ENCODE measurements at regions not wholly inside any gene's neighbourhood (a gene's known extent, or its start where the extent isn't known, plus 50 kb on each side); places are given as distances from the start of the nearest gene placed in this dataset.

DNA sequence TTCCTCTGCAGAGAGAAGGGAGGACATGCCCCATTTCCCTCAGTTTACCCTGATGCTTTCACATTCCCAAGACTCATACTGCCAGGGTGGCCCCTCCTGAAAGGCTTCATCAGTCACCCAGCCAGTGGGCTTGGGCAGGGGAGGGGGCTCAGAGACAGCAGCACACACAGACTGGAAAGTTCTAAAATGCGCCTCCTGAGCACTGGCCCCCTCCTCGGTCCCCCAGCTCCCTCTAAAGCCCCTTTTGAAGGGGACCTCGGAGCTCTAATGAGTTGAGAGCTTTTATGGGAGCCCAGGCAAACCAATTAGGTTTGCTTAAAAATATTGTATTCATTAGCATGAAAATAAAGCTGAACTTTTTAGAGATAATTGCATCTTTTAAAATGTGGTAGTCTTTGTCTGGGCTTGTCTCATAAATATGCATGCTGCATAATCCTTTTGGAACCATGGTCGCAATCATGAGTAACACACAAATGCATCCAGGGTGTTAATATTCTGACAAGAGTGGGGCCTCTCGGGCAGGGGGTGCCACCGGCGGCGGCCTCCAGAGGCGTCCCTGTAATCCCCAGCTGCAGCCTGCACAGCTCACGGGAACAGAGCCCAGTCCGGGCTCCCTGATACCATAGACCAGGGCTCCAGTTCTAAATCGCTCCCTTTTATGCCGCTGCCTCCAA, 78.5 kb downstream of the RPLP1 start:
- no peak for DNase-seq

DNA sequence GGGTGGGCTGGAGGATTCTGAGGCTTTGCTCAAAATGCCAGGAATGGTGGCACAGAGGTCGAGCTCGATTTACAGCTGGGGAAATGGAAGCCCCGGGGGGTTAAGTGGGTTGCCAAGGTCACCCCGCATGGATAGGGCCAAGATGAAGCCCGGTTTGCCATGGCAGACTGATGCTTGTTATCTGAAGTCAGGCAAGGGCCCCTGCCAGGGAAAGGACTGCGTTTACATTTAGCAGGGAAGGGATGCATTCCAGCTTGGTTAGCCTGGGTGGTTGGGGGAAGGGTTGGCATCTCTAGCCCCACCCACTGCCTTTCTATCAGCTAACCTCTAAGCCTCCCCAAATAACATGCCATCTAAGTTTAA, 79.0 kb downstream of the RPLP1 start:
- DNase-seq = no peak

DNA sequence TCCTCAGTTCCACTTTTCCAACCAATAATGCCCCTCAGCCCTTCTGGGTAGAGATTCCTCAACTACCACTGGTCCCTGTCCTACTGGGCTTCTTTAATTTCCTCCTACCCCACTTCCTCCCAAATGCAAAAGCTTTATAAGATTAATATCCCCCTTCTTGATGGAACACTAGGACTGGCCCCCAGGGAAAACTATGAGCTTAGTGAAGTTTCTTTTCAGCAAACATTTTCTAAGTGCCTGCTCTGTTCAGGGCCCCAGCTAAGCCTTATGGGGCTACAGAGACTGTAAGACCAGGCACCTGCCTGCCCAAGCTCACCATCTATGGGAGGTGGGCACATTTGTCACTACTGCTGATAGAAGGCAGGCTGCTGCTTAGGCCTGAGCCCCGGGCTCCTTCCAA, 79.4 kb downstream of the RPLP1 start:
- no peak for DNase-seq

DNA sequence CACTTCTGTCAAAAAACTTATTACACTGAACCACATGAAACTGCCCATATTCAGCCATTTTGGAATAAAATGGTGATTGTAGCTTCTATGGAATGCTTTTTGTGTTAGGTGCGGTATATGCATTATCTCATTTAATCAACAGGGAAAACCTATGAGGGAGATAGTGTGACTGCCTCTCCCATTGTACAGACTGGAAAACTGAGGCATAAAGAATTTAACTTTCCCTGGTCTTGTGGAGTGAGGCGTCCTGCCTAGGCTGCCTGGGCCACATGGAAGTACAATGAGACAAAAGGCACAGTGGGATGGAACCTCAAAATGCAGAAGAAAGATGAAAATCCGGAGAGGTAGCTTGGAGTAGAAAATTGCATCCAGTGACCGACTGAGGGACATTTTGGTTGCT, 80.2 kb downstream of the RPLP1 start:
- no peak for DNase-seq

DNA sequence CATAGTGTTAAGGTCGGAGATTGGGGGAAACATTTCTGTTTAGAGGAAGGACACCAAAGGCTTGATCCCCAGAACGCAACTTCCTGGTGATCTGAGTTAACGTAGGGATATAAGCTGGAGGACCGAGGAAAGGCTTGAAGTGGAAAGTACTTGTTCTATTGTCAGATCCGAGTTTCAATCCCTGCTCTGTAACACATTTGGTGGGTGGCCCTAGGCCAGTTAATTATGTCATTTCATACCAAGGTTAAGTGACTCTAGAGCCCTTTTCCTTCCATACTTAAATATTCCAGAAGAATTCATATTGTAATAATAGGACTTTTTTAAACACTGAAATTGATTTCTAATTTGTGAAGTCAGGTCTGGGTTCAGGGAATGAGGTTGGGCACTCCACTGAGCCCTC, 80.9 kb downstream of the RPLP1 start:
- no peak for DNase-seq

DNA sequence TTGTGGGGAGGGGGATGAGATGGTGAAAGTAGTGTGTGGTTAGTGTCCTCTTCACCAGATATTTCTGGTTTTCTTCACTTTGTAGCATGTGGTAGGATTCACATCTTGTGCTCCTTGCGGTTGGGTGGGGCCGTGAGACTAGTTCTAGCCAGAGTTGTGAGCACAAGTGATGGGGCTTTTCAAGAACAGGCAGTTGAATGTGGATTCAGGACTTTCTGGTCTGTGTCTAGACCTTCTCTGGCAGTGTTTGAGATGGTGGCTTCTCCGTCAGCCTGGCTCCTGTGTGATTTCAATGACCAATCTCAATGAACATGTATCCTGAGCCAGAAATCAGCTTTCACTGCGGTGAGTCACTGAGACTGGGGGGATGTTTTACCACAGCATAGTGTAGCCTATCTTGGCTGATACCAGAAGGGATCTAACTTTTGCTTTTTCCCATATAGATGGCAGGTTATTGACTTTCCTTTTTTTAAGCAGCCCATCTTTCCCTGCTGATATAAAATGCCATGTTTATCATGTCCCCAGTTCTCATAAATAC, 82.6 kb downstream of the RPLP1 start:
- DNase-seq = no peak

DNA sequence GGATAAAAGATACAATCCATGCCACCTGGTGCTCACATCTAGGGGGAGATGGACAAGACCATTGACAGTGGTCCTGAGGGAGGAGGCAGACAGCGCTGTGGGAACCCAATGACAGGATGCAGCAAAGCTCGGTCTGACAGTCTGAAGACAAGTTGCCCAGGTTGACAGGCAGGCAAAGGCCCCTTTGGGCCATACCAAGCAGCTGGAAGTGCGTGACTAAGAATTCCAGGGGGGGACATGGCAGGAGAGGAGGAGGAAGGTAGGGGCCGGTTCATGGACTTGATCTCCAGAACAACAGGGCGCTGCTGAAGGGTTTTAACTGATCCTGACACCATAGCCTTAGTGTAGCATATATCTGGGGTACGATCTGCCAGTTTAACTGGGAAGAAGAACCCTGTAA, 83.4 kb downstream of the RPLP1 start:
- DNase-seq = no peak

DNA sequence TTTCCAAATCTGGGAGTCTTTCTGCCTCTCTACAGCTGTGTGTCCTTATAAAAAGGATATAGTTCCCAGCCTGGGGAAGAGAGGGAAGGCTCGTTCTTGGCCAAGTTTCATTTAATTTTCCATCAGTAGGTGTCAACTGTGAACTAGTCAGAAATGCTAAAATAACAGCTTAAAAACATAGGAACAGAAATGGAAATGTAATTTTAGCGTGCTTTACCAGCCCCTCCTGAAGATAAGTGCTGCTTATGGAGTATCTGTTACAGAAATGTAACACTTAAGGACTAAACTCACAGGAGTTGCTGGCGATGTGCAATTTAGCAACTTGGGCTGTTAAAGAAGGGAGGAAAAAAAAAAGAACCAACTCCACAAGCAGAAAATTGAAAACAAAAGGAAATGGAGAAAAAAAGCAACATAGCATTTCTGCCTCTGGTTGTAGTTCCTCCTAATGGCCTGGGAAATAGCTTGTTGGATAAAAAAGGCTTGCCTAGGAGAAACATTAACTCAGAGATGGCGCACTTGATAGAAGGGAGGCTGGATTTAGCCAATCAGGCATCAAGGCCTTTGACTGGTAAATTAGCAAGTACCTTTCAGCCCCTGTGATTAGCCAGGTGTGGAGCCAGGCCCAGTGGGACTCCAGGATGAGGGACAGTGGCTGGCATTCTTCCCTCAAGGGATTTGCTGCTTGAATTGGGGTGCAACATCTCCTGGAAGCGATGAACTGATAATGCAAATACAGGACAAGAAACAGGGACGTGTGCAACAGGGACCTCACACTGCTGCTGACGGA, 84.3 kb downstream of the RPLP1 start:
- DNase-seq = no peak

DNA sequence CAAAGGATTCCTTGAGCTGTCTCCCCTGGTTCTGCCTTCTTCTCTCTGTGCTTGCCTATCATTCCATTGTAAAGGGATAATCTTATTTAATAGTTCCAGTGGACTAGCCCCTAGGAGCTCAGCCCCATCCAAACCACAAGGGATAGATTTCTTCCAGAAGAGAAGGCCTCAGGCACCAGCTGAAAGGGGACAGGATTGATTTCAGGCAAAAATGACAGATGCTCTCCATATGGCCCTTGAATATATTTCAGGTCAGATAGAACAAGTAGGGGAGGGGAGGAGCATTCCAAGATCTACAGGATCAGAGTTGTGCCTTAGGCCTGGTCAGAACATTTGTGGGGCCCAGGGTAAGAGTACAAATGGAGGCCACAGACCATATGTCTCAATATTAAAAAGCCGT, 85.3 kb downstream of the RPLP1 start:
- no peak for DNase-seq

DNA sequence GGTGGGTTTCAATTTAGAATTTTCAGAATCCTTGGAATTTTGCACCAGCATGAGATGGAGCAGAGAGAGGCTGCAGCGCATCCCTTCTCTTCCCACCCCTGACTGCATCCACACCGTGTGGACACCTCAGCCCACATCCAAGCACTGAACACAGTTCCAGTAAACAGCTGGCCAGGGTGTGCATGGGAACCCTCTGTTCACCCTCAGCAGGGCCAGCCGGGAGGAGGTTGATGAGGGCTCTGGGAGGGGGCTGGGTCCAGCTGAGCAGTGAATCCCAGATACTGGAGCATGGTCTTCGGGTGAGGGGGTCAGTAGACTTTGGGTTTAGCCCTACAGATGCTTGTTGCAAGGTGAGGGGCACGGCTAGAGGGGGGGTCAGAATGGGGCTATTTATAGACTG, 85.8 kb downstream of the RPLP1 start:
- DNase-seq = no peak

DNA sequence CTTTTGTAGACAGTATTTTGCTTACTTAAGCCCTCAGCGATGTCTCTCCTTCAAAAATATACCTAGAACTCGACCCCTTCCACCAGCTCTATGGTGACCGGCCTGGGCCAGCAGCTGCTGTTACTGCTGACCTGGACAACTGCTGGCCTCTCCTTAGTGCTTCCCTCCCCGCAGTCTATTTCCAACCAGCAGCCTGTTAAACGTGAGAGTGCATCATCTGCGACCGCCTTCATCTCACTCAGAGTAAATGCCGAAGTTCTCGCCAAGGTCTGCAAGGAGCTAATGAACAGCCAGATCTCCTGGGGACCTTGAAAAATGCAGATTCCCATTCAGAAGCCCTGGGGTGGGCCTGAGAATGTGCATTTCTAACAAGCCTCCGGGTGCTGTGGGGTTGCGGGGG, 86.7 kb downstream of the RPLP1 start:
- no peak for DNase-seq

DNA sequence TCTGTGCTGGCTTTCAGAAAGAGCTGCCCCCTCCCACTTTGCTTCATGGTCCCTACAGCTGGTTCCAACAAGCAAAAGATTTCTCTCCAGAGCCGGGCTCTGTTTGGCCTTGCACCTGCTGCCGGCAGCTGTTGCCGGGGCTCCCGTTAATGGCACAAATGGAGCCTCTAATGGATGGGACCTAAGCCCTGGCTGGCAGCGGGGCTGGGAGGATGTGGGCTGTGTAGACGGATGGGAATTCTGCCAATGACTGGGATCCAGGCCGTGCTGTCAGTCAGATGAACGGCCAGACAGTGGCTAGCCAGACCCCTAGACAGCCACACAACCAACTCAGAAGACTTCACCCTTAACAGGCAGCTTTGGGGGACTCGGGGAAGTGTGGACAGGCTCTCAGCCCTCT, 88.0 kb downstream of the RPLP1 start:
- peak; percentile 66 for DNase-seq

DNA sequence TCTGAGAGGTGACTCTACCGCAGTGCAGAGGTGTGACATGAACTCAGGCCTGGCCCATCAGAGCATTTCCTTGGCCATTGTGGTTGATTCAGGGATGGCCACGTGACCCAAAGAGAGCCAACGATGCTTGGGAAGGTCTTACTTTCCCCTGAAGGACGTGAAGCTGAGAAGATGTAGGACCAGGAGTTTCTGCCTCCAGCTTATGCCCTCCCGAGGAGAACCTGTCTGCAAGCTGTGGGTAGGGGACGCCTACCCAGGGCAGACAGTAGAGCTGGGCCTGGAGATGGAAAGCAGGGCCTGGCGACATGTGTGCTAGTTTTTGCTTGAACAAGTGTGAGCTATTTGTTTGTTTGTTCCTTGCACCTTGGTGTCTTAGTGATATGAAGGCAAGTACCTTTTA, 89.4 kb downstream of the RPLP1 start:
- no peak for DNase-seq

DNA sequence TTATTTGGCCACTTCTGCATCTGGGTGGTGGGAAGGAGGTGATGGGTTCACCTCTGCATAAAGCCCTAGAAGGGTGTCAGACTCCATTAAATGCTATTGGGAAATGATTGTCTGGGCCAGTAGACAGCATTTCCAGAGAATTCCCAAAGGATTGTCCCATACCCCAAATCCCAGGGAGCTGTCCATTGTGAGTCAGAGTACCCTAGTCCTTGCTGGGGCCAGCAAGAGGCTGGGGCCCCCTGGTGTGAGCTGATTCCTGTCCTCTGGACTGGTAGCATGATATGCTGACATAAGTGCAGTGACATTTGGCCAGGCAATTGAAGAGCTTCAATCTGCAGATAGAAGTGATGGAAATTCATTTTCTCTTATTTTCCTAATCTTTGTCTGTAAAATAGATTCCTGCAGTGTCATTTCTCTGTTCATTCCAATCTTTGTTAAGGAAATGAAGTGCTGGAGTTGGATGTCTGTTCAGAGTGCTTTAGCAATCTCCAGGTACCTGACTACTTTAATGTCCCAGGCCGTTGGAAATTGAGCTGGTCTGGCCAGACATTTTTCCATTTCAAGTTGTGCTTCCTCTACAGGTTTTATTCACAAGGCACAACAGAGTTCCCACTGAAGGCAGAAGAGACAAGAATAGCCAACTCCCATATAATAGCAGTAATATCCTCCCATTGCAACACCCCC, 91.2 kb downstream of the RPLP1 start:
- no peak for DNase-seq

DNA sequence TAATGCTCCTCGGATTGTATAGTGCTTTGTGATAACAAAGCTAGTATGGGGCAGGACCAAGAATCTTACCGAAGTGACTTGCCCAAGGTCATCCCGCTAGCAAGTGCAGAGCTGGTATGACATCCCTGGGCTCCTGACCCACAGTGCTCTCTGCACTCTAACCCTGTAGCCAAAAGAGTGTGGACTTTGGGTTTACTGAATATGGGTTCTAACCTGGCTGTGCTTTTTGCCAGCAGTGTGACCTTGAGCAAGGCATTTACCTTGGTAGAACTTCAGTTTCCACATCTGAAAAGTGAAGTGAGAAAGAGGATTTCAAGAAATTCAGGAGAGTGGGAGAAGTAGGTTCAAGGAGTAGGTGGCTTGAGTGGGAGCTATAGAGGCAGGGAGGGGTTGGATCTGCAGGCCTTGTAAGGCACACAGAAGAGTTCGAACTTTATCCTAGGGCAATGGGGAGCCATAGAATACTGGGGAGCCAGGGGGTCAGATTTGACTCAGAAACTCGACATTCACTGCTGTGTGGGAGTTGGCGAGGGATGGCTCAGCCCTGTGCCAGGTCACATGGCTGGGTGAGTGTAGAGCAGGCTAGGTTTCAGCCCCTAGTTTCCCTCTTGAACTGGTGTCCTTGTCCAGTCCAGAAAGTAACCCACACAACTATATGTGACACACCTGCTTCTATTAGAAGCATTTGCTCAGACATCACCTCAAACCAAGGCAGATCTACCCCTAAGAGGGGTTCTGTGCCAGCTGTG, 91.9 kb downstream of the RPLP1 start:
- no peak for DNase-seq

DNA sequence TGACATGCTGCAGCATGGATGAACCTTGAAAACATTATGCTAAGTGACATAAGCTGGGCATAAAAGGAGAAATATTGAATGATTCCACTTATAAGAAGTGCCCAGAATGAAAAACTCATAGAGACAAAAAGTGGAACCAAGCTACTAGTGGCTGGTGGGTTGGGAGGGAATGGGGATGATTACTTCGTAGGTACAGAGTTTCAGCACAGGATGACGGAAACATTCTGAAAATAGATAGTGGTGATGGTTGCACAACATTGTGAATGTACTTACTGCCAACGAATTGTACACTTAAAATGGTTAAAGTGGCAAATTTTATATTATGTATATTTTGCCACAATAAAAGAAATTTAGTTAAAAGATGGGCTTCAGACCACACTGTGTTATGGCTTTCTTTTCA, 93.6 kb downstream of the RPLP1 start:
- no peak for DNase-seq

DNA sequence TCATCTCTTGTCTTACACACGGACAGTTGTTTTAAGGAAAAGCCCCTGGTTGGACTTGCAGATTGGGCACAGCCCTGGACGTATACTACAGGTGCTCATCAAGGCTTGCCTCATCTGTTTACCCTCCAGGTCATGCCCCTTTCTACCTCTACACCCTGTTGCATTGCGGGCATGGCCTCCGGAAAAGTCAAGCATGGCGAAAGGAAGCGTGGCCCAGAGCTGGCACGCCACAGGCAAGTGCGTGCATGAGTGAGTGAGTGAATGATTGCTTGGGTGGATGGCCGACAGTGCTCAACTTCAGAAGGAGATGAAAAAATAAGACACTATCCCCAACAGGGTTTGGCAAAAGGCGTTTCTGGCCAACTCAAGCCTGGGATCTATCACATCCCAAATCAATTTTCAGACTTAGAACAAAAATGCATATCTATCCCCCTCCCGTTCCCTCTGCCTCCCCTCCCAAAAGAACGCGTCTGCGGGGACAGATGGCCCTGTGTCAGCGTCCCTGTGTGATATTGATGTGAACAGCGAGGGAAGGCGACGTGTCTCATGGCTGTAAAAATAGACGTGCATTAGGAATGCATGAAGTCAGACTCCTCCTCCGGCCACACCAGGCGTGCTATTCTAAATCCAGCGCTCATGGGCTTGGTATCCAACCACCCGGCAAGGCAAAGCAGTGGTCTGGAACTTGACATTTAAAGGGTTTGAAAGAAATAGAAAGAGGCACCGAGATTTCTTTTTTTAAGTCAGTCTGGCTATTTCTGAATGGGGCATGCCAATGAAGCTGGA, 96.0 kb downstream of the RPLP1 start:
- DNase-seq = no peak

DNA sequence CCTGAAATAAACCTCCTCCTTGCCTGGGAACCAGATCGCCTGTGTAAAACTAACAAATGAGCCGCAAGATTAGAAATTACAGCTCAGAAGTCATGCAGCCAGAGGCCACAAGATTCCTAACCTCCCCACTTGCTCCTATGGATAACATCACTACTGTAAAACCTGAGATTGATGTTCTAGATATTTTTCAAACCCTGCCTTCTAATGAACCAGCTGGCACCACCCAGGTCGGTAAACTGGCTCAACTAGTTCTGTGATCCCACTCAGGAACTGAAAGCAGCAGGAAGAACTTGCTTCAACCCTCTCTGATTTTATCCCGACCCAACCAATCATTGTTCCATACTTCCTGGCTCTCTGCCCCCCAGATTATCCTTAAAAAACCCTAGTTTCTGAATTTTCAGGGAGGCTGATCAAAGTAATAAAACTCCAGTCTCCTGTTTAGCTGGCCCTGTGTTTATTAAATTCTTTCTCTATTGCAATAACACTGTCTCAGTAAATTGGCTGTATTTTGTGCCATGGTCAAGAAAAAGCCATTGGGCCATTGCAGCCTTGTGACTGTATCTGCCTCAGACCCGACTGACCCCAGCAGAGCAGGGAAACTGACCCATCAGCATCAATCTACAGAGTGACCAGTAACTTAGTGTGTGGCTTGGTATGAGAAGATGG, 98.9 kb downstream of the RPLP1 start:
- no peak for DNase-seq

DNA sequence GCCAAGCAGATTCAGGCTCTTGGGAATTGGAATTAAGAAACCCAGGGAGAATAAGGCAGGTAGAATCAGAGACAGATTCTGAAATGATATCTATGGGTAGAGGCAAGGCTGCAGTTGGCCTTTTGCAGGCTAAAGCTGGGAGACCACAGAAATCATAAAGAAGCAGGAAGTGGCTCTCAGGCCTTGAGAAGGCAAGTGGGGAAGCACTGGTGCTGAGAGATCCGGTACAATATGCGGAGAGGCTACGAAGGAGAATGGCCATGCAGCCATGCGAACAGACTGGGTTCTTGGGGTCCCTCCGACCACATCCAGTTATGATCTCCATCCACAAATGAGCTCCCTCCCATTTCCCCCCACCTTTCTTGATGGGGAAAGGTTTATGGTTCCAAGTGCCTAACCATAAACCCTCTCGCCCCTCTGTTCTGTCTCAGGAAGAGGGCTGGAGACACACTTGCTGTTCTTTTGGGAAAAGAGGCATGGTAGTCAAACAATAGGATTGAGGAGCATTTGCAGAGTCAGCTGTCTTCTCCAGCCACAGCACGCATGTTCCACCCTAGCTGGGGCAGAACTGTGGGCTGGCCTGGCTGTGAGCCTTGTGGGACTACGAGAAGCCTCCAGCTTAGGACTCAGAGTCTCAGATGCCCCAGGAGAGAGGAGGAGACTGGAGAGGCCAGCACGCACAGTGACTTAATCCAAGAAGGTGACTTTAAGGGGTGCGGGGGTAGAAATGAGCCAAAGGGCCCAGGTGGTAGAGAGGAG, 99.6 kb downstream of the RPLP1 start:
- no peak for DNase-seq

DNA sequence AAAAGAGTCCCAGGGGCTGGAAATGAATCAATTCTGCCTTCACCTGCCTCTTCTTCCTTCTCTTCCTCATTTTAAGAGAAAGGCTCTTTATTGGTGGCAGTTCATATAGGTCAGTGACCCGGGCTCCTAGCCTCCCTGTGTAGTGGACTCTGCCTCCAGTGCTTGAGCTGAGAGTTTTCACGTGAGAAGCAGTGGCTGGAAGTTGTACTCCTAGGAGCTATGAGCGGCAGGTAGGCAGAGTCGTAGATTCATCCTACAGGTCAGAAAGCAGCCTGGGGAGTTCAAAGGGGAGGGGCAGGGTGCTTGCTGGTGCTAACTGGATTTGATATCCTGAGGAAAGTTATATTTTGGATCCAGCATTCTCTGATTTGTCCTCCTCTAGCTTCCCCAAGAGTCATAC, 101.1 kb downstream of the RPLP1 start:
- no peak for DNase-seq
